ENCODE measurements at regions not wholly inside any gene's neighbourhood (a gene's known extent, or its start where the extent isn't known, plus 50 kb on each side); places are given as distances from the start of the nearest gene placed in this dataset.

DNA sequence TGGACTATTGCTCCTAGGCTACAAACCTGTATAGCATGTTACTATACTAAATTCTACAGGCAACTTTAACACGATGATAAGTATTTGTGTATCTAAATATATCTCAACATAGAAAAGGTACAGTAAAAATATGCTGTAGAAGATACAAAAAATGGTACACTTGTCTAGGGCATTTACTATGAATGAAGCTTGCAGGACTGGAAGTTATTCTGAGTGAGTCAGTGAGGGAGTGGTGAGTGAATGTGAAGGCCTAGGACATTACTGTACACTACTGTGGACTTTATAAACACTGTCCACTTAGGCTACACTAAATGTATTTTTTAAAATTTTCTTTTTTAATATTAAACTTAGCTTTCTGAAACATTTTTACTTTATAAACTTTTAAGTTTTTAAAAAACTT, 140.5 kb upstream of the SGO1 start:
- Histone ChIP-seq H3K36me3 (ENCODE audit: control insufficient read depth, insufficient read depth, low read length) (no peaks in the 10 kb centered on the region), H3K4me3 (ENCODE audit: low read depth, low read length) (no peak overlapping the region), H3K27me3 (ENCODE audit: control insufficient read depth, insufficient read depth, low read length) (no peaks in the 10 kb centered on the region)
- CTCF ChIA-PET, result interaction anchor here (1.2 kb wide), 1 partner anchor 9 kb away, joined by 3 read pairs; no protein-coding TSS in a partner anchor
- TF ChIP-seq, protein P1, sequence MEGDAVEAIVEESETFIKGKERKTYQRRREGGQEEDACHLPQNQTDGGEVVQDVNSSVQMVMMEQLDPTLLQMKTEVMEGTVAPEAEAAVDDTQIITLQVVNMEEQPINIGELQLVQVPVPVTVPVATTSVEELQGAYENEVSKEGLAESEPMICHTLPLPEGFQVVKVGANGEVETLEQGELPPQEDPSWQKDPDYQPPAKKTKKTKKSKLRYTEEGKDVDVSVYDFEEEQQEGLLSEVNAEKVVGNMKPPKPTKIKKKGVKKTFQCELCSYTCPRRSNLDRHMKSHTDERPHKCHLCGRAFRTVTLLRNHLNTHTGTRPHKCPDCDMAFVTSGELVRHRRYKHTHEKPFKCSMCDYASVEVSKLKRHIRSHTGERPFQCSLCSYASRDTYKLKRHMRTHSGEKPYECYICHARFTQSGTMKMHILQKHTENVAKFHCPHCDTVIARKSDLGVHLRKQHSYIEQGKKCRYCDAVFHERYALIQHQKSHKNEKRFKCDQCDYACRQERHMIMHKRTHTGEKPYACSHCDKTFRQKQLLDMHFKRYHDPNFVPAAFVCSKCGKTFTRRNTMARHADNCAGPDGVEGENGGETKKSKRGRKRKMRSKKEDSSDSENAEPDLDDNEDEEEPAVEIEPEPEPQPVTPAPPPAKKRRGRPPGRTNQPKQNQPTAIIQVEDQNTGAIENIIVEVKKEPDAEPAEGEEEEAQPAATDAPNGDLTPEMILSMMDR (IDR thresholded peaks at IDR 0.05; ENCODE audit: insufficient read depth, low read depth, low read length), result no peak
- DNase-seq (ENCODE audit: low read depth), result no peak
- POLR2A ChIA-PET, result no interaction called here

DNA sequence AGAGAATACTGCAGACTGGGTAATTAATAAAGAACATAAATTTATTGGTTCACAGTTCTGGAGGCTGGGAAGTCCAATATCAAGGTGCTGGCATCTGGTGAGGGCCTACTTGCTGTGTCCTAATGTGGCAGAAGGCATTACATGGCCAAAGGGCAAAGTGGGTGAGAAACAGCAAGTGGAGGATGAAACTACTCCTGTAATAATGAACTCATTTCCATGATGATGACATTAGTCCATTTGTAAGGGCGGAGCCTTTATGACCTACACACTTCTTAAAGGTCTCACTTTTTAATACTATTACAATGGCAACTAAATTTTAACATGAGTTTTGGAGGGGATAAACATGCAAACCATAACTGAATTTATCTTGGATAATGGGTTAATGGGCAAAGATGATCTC, 139.6 kb upstream of the SGO1 start:
- TF ChIP-seq, protein P1 (IDR thresholded peaks at IDR 0.05; ENCODE audit: insufficient read depth, low read depth, low read length), result no peak
- Histone ChIP-seq H3K27me3 (ENCODE audit: control insufficient read depth, insufficient read depth, low read length) (no peaks in the 10 kb centered on the region), H3K36me3 (ENCODE audit: control insufficient read depth, insufficient read depth, low read length) (no peaks in the 10 kb centered on the region), H3K4me3 (ENCODE audit: low read depth, low read length) (no peak overlapping the region)
- no peak for DNase-seq (ENCODE audit: low read depth)
- ChIA-PET POLR2A (no interaction called here), CTCF (no interaction called here)

DNA sequence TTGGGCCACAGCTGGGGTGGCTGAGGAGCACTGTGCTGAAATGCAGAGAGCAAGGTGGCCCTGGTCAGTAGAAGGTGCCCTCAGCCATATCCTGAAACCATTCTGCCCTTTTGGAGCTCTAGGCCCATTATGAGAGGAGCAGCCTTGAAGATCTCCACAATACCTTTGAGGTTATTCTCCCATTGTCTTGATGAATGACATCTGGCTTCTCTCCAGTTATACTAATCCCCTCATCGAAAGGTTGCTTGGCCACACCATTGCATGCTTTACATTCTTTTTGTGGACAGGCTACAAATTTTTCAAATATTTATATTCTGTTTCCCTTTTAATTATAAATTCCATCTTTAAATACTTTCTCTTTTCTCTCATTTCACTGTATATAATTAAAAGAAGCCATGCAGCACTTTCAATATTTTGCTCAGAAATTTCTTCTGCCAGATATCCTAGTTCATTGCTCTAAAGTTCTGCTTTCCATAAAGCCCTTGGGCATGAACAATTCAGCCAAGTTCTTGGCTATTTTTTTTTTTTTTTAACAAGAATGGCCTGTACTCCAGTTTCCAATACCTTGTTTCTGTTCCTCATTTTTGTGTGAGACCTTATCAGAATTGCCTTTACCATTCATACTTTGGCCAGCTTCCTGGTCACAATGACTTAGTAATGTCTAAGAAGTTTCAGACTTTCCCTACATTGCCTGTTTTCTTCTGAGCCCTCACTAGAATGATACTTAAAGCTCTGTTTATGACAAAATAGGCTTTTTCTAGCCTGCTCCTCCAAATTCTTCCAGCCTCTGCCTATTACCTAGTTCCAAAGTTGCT, 138.9 kb upstream of the SGO1 start:
- POLR2A ChIA-PET, result no interaction called here
- Histone ChIP-seq H3K36me3 (ENCODE audit: control insufficient read depth, insufficient read depth, low read length) (no peaks in the 10 kb centered on the region), H3K27me3 (ENCODE audit: control insufficient read depth, insufficient read depth, low read length) (no peaks in the 10 kb centered on the region), H3K4me3 (ENCODE audit: low read depth, low read length) (no peak overlapping the region)
- CTCF ChIA-PET, result no interaction called here
- TF ChIP-seq, protein P1 (IDR thresholded peaks at IDR 0.05; ENCODE audit: insufficient read depth, low read depth, low read length), result no peak
- no peak for DNase-seq (ENCODE audit: low read depth)

DNA sequence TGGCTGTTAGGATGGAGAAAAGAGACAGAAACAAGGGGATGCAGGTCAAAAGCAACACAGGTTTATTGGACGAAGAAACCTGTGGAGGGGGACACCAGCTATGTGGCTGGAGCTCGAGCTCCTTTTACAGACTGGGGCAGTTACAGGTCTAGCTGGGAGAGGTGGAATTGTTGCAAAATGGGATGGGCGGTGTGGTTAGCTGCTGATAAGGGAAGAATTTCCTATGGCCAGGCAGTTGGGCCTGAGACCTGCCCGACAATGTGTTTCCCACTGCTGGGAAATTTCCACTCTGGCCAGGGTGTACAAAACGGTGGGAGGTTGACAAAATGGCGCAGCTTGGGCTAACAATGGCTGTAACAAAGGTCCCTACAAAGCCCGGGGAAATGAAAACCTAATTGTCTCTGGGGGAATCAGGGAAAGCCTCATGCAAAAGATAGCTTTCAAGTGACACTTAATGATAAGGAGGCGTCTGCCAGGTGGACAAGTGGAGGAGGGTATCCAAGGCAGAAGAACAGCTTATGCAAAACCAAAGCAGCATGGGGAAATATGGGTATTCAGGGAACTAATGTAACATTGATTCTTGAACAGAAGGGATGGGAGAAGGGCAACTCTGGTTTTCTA, 137.4 kb upstream of the SGO1 start:
- Histone ChIP-seq H3K4me3 (ENCODE audit: low read depth, low read length) (no peak overlapping the region), H3K27me3 (ENCODE audit: control insufficient read depth, insufficient read depth, low read length) (no peaks in the 10 kb centered on the region), H3K36me3 (ENCODE audit: control insufficient read depth, insufficient read depth, low read length) (no peaks in the 10 kb centered on the region)
- TF ChIP-seq, protein P1 (IDR thresholded peaks at IDR 0.05; ENCODE audit: insufficient read depth, low read depth, low read length), result no peak
- ChIA-PET POLR2A (no interaction called here), CTCF (no interaction called here)
- no peak for DNase-seq (ENCODE audit: low read depth)

DNA sequence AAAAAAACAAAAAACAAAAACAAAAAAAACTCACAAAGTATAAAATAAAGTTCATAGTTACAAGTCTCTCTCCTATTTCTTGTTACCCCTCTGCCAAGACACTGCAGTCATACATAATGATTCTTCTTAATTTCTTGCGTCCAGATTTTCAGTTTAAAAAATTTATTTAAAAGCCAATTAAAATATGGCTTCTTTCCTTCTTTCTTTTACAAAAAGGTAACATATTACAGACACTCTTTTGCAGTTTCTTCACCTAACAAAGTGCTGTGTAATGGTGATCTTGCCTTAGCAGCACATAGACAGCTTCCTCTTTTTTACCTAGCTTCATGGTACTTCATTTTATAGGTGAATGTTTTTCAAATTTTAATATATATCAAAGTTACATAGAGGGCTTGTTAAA, 136.1 kb upstream of the SGO1 start:
- POLR2A ChIA-PET, result no interaction called here
- CTCF ChIA-PET, result no interaction called here

More for the DNA sequence above, 136.1 kb upstream of the SGO1 start:
- TF ChIP-seq, protein P1 (IDR thresholded peaks at IDR 0.05; ENCODE audit: insufficient read depth, low read depth, low read length), result no peak
- Histone ChIP-seq H3K4me3 (ENCODE audit: low read depth, low read length) (no peak overlapping the region), H3K27me3 (ENCODE audit: control insufficient read depth, insufficient read depth, low read length) (no peaks in the 10 kb centered on the region), H3K36me3 (ENCODE audit: control insufficient read depth, insufficient read depth, low read length) (no peaks in the 10 kb centered on the region)
- no peak for DNase-seq (ENCODE audit: low read depth)

Measured in BJ (cell line).